ENCODE measurements at regions not wholly inside any gene's neighbourhood (a gene's known extent, or its start where the extent isn't known, plus 50 kb on each side); places are given as distances from the start of the nearest gene placed in this dataset.

GRCh38 chr10:117754770-117755658 is 212.5 kb downstream of the EMX2 start:
- DNase-seq (ENCODE audit: low spot score), result no peak
- Histone ChIP-seq H3K4me3 (no peak overlapping the region), H3K27ac (no peak overlapping the region)

GRCh38 chr10:117755659-117756014 is 213.1 kb downstream of the EMX2 start:
- TF ChIP-seq CTCF (IDR thresholded peaks at IDR 0.05), result no peak
- no peak overlapping the region for H3K4me3 ChIP-seq
- no peak overlapping the region for H3K27ac ChIP-seq
- no peak for DNase-seq (ENCODE audit: low spot score)

More at GRCh38 chr10:117754770-117755658, 212.5 kb downstream of the EMX2 start:
- TF ChIP-seq CTCF (IDR thresholded peaks at IDR 0.05), result no peak

GRCh38 chr10:117757086-117757720 is 214.7 kb downstream of the EMX2 start:
- TF ChIP-seq CTCF (IDR thresholded peaks at IDR 0.05), result no peak
- Histone ChIP-seq H3K4me3 (no peak overlapping the region), H3K27ac (no peak overlapping the region)
- DNase-seq (ENCODE audit: low spot score), result no peak

GRCh38 chr10:117759266-117759665 is 216.7 kb downstream of the EMX2 start:
- no peak overlapping the region for H3K4me3 ChIP-seq
- no peak overlapping the region for H3K27ac ChIP-seq
- TF ChIP-seq CTCF (IDR thresholded peaks at IDR 0.05), result no peak
- no peak for DNase-seq (ENCODE audit: low spot score)

- Histone ChIP-seq H3K4me3 (no peak overlapping the region), H3K27ac (no peak overlapping the region)
- TF ChIP-seq CTCF (IDR thresholded peaks at IDR 0.05), result no peak
- no peak for DNase-seq (ENCODE audit: low spot score)
These were observed 219.1 kb downstream of the EMX2 start for GRCh38 chr10:117761695-117762094.

- H3K27ac ChIP-seq, result no peak overlapping the region
- no peak overlapping the region for H3K4me3 ChIP-seq
- TF ChIP-seq CTCF (IDR thresholded peaks at IDR 0.05), result no peak
- DNase-seq (ENCODE audit: low spot score), result no peak
These were observed 219.7 kb downstream of the EMX2 start for GRCh38 chr10:117762126-117762818.

All from coronary artery (tissue), 2 donors.